Glomerular endothelial cell (primary cell): ENCODE measurements at regions not wholly inside any gene's neighbourhood (a gene's known extent, or its start where the extent isn't known, plus 50 kb on each side); places are given as distances from the start of the nearest gene placed in this dataset.

Experiments
- DNase-seq: peaks from one replicate; pipeline ENCODE4 v3.0.0-alpha.2; 2011; ENCODE audit warnings: low read depth, low spot score; ENCODE audit errors: extremely low read depth

DNA sequence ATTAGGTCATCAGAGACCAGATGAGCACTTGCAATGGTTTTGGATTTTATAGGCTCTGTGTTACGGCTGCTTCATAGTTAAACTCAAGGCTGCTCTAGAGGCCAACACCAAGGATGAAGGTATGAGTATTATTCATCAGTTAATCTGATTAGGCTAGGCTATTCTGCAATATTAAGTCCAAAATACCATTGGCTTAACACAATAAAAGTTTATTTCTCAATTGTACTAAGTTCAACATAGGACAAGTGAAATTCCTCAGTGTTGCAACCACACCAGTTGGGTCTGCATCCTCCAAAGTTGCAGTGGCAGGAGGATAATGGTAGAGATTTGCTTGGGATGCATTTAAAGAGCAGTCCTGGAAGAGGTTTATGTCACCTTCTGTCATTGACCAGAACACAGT is 538.3 kb upstream of the CDH2 start:
- no peak for DNase-seq

GRCh38 chr18:28714498-28714897 is 537.6 kb upstream of the CDH2 start:
- DNase-seq = no peak

DNA sequence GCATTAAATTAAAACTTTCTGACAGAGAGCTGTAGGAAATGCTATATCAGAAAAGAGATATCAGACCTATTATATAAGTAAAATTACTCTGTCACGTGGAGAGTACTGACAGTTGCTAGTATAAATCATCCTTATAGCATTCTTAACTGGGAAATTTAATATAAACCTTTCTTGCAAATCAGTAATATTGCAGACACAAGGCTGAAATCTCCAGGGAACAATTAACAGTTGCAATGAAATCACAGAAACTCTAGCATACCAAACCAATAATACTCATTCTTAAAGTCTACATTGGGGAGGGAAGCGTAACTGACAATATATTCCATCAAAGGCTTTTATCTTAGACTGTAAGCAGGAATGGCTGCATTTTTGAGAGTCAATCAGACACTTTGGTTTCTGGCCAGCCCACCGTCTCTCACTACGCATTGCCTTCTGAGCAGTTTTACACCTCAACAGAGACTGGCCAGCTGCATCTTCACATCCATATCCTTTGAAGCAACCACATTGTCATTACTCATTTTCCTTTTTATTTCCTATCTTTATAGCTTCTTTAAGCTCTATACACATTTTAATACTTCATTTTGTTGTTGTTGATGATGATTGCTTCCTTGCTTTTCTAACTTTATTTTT is 536.0 kb upstream of the CDH2 start:
- DNase-seq = no peak

DNA sequence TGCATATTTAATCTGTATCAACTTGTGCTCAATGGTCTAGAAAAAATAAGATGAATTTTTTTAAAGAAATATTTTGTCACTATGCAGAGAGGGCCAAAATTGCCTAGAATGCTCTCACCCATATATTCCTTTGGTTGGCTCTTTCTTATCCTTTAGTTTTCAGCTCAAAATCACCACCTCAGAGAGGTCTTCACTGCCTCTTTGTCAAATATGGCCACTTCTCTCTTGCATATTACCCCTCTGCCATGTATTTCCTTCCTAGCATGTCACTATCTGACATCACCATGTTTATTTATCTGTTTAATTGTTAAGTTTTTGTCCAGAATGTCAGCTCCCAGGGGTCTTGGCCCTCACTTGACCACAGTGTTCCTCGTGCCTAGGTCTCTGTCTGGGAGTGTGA is 535.2 kb upstream of the CDH2 start:
- no peak for DNase-seq

DNA sequence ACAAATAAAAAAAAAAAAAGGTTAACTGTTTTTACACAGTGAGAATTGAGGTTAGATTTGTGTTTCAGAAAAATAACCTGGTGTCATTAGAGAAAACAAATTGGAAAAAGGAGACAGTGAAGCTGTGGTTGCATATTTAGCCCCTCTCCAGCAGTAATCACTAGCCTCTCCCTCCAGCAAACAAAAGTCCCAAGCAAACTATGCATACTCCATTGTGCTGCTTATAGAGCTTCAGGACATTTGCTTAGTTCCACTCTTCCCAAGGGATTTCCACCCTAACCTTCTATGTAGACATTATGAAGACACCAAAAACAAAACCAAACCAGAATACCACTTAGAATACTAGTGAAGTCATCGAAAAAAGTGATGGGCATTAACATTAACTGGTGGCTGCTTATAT is 534.2 kb upstream of the CDH2 start:
- no peak for DNase-seq

DNA sequence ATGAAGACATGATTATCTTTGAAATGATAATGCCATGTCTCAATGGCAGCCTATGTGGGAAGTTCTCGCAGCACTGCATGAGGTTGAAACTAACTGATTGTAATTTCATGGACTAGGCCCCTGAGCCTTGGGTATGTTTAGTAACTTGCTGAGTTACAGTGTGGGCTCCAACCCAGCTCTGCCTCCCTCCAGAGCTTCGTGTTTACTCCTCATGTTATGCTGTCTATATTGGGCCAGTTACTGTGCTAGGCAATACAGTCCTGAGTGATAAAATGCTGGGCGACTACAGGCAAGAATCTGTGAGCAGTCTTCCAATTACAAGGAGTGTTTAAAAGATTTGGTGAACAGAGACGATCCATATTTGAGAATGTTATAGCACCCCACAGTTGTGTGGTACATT is 530.1 kb upstream of the CDH2 start:
- no peak for DNase-seq

GRCh38 chr18:28706397-28706796 is 529.5 kb upstream of the CDH2 start:
- no peak for DNase-seq

GRCh38 chr18:28705482-28705881 is 528.6 kb upstream of the CDH2 start:
- DNase-seq = no peak

GRCh38 chr18:28692337-28692736 is 515.4 kb upstream of the CDH2 start:
- no peak for DNase-seq

DNA sequence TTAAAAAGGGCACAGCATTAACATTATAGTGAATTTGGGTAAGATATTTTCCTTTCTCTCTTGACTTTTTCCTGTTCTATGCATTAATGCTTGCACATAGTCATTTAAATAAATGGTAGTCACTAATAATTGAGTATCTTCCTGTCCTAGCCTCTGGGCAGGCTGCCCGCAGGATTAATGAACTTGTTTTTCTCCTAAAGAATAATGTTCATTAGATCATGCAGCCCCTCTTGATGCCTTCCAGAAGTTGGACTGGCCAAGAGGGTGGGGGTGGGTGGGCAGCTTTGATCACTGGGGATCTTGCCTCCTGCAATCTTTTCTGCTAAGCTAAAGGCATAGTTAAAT is 514.5 kb upstream of the CDH2 start:
- DNase-seq = no peak

- DNase-seq = no peak
Observed at GRCh38 chr18:28690836-28691495, 514.0 kb upstream of the CDH2 start.

DNA sequence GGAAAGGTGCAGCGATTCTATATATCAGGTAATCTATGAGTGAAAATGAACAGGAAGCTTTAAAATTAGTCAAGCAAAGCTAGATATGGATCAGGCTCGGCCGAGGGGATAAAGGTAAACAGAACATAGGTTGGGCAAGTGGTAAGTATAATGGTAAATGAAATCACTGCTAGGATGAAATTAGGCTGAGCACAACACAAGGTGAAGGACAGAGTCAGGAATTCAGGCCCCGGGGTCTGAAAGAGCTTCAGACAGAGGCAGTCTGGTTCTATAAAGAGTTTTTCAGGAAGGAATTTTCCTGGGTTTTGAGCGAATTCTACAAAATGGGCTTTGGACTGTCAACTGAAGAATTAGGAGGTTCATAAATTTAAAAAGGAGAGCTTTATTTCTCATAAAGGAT is 513.2 kb upstream of the CDH2 start:
- DNase-seq = no peak

GRCh38 chr18:28689588-28689987 is 512.7 kb upstream of the CDH2 start:
- no peak for DNase-seq

DNA sequence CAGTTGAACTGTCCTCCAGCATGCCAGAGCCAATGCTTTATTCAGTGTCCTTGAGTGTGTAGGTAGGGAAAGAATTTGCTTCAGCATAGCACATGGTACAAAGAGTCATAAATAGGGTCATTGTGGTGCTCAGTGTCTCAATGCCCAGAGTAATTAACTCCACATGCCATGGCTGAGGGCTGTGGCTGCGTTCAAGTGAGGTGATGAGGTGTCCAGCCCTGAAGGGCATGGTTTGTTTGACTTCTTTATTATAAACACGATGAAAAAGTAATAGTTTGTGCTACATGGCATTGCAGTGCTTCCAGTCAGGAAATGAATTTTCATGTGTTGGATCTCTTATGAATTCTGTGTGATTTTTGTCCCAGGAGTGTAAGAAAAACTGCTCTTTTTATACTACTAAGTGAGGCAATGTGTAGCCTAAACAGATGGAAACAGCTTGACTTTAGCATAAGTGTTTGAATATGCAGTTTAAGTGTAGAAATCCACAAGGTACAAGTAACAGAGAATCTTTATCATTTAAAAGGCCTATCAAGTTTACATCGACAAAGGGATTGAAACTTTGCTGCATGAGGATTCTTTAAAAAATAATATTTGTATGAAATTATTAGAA is 507.9 kb upstream of the CDH2 start:
- no peak for DNase-seq

DNA sequence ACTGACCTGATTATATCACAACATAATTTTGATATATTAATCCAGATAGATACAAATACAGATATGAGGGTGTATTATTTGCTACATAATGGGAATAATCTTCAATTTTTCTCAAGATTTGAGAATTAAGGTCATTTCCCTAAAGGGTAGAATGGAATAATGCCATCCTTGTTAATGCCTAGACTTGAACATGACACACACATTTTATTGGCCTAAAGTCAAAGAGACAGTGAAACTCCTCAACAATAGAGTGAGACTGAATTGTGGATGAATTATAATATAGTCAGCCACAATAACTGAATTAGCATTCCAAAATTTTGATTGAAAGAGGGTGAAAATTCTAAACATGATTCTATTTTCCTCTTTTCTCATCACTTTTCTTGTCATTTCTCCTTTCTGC is 506.0 kb upstream of the CDH2 start:
- DNase-seq = no peak

DNA sequence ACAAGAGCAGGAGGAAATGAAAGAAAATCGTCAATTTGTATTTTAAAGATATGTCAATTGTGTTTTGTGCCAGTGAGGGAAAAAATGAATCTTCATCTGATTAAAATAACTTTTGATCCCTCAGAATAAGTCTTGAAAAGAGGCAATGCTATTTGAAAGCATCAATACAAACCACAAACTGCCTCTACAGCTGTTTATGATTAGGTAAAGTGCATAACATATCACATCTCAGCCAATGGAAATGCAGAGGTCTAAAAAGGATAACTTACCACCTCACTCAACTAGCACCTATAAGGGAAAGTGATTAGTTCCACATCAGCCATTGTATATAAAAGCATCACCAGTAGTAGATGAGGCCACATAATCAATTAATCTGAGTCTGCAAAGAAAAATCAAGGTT is 492.2 kb upstream of the CDH2 start:
- no peak for DNase-seq

DNA sequence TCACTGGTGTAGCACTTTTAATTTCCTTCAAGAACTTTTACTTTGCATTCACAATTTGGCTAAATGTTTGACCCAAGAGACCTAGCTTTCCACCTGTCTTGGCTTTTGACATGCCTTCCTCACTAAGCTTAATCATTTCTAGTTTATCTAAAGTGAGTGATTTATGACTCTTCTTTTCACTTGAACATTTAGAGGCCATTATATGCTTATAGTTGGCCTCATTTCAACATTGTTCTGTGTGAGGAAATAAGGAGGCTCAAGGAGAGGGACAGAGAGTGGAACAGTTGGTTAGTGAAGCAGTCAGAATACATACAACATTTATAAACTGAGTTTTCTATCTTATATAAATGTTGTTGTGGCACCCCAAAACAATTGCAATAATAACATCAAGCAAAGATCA is 489.3 kb upstream of the CDH2 start:
- no peak for DNase-seq

- no peak for DNase-seq
Observed at GRCh38 chr18:28657961-28658360, 481.0 kb upstream of the CDH2 start.

GRCh38 chr18:28652654-28653053 is 475.7 kb upstream of the CDH2 start:
- no peak for DNase-seq

- DNase-seq = no peak
Observed at GRCh38 chr18:28651298-28651697, 474.4 kb upstream of the CDH2 start.

GRCh38 chr18:28650860-28651259 is 473.9 kb upstream of the CDH2 start:
- no peak for DNase-seq

- no peak for DNase-seq
Observed at GRCh38 chr18:28647961-28648360, 471.0 kb upstream of the CDH2 start.

- no peak for DNase-seq
Observed at GRCh38 chr18:28637897-28638296, 461.0 kb upstream of the CDH2 start.
